Loucy (cell line): ENCODE measurements at regions not wholly inside any gene's neighbourhood (a gene's known extent, or its start where the extent isn't known, plus 50 kb on each side); places are given as distances from the start of the nearest gene placed in this dataset.

Source experiments
- CTCF ChIP-seq: fragments of 200-600 bp; sonication (generic); conservative IDR thresholded peaks from 2 replicates; pipeline ENCODE4 v1.5.1; 2014; ENCODE audit warnings: mild to moderate bottlenecking, antibody characterized with exemption, low read length
- EZH2phosphoT487 ChIP-seq: fragments of 200-600 bp; IDR thresholded peaks from 2 replicates; pipeline ENCODE4 v1.6.1; 2018; ENCODE audit warnings: antibody characterized with exemption, mild to moderate bottlenecking, moderate library complexity, borderline replicate concordance

- TF ChIP-seq CTCF (no peak), EZH2phosphoT487 (no peak)
Observed at GRCh38 chr12:39072658-39073057, 167.3 kb upstream of the CPNE8 start.
